Stomach (tissue), 8 donors: ENCODE measurements at regions not wholly inside any gene's neighbourhood (a gene's known extent, or its start where the extent isn't known, plus 50 kb on each side); places are given as distances from the start of the nearest gene placed in this dataset.

Experiments
- DNase-seq, 2 donors: peaks; one replicate each; pipeline versions ENCODE4 v3.0.0 to v3.0.0-alpha.2; 2013 to 2019
- H3K27ac ChIP-seq, 5 donors: fragments of 200-600 bp in 4 of 5; sonication (generic) in 4 of 5; one replicate each; pipeline ENCODE4 v1.5.1; 2013 to 2019; ENCODE audit warnings: mild to moderate bottlenecking in 1 of 5, moderate library complexity in 1 of 5
- H3K27me3 ChIP-seq, 3 donors: fragments of 200-600 bp; sonication (generic); one replicate each; pipeline ENCODE4 v1.5.1; 2017 to 2019; ENCODE audit warnings: mixed run types in 1 of 3
- H3K36me3 ChIP-seq, 4 donors: fragments of 200-600 bp; sonication (generic); 1 replicate in 3 of 4; 2 replicates in 1 of 4; pipeline ENCODE4 v1.5.1; 2016 to 2019
- H3K4me1 ChIP-seq, 4 donors: fragments of 200-600 bp; sonication (generic); one replicate each; pipeline ENCODE4 v1.5.1; 2016 to 2019
- H3K4me3 ChIP-seq, 4 donors: fragments of 200-600 bp; sonication (generic) in 3 of 4; one replicate each; pipeline ENCODE4 v1.5.1; 2016 to 2019; ENCODE audit warnings: mild to moderate bottlenecking in 1 of 4
- H3K9me3 ChIP-seq, 4 donors: fragments of 200-600 bp; sonication (generic); one replicate each; pipeline ENCODE4 v1.5.1; 2016 to 2019
- EP300 ChIP-seq: sonication (generic); formaldehyde crosslinking; IDR thresholded peaks from one replicate; pipeline ENCODE4 v1.6.1; 2017; ENCODE audit warnings: antibody characterized with exemption
- POLR2A ChIP-seq, 4 donors: fragments of 450-650 bp; IDR thresholded peaks; one replicate each; pipeline ENCODE4 v1.6.1; 2016; ENCODE audit warnings: antibody characterized with exemption in 4 of 4, control low read depth in 2 of 4, mild to moderate bottlenecking in 1 of 4, moderate library complexity in 1 of 4
- POLR2AphosphoS5 ChIP-seq, 3 donors: sonication (generic); formaldehyde crosslinking; IDR thresholded peaks; one replicate each; pipeline ENCODE4 v1.6.1; 2016; ENCODE audit warnings: antibody characterized with exemption in 3 of 3
- WGBS, 5 donors: extraction: QIAGEN DNeasy Blood & Tissue Kit in 3 of 5; methylation state at CpG; one replicate each; pipeline versions ENCODE4 v1.1.5 to v1.1.7; 2013 to 2018; 5-methylcytosine and 5-hydroxymethylcytosine counted together
- intact Hi-C: fragments of 100-400 bp; cut with DNase I; formaldehyde crosslinking; loops from one replicate; pipeline ENCODE4 v1.15.1; 2023; ENCODE audit warnings: low total_unique reads
- TF ChIP-seq, protein P1 (sequence below), 7 experiments: fragments of 450-650 bp in 4 of 7; fragments of 200-600 bp in 3 of 7; sonication (generic) in 3 of 7; IDR thresholded peaks; one replicate each; pipeline ENCODE4 v1.5.1; 2016 to 2019; ENCODE audit warnings: antibody characterized with exemption in 7 of 7, control low read depth in 2 of 7, mild to moderate bottlenecking in 1 of 7
- donor health status: healthy with polysubstance abuse.
- donor health status: Bipolar disorder and iron deficiency.
- donor health status: healthy.

DNA sequence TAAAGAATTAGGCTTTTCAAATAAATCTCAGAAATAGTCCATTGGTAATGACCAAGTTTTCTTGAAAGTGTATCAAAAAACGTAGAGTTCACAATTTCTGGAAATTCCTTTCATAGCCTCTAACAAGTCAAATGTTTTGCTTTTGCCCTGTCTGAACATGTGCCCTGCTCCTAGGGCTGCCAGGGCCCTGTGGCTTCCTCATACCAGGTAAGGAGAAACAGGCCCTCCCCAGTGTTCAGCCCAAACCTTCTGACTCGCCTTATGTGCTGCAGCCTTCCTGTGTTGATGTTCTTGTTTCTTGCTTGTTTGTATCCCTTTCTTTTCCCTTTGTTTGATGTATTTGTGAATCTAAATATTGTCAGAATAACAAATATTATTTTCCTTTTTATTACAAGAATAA lies 146.1 kb upstream of the PACRGL start:
- TF ChIP-seq EP300, result no peak
- TF ChIP-seq POLR2A (IDR thresholded peaks at IDR 0.05), result no peak
- TF ChIP-seq, protein P1, sequence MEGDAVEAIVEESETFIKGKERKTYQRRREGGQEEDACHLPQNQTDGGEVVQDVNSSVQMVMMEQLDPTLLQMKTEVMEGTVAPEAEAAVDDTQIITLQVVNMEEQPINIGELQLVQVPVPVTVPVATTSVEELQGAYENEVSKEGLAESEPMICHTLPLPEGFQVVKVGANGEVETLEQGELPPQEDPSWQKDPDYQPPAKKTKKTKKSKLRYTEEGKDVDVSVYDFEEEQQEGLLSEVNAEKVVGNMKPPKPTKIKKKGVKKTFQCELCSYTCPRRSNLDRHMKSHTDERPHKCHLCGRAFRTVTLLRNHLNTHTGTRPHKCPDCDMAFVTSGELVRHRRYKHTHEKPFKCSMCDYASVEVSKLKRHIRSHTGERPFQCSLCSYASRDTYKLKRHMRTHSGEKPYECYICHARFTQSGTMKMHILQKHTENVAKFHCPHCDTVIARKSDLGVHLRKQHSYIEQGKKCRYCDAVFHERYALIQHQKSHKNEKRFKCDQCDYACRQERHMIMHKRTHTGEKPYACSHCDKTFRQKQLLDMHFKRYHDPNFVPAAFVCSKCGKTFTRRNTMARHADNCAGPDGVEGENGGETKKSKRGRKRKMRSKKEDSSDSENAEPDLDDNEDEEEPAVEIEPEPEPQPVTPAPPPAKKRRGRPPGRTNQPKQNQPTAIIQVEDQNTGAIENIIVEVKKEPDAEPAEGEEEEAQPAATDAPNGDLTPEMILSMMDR (IDR thresholded peaks at IDR 0.05), result no peak
- no peak for TF ChIP-seq POLR2AphosphoS5 (IDR thresholded peaks at IDR 0.05)
- no peak overlapping the region for H3K27ac ChIP-seq
- no peaks in the 10 kb centered on the region for H3K27me3 ChIP-seq
- intact Hi-C loops, result no loop called here
- WGBS, 5 donors, result 55 to 71% (median 68%) methylated on average over 2 of the region's 2 CpGs
- H3K9me3 ChIP-seq, result no peaks in the 10 kb centered on the region
- no peak overlapping the region for H3K4me3 ChIP-seq
- no peak for DNase-seq
- peaks cover 0 to 12% (median 0%) of the 10 kb centered on the region in 4 donors for H3K36me3 ChIP-seq
- H3K4me1 ChIP-seq, result peaks cover 0 to 7% (median 2%) of the 10 kb centered on the region in 4 donors

DNA sequence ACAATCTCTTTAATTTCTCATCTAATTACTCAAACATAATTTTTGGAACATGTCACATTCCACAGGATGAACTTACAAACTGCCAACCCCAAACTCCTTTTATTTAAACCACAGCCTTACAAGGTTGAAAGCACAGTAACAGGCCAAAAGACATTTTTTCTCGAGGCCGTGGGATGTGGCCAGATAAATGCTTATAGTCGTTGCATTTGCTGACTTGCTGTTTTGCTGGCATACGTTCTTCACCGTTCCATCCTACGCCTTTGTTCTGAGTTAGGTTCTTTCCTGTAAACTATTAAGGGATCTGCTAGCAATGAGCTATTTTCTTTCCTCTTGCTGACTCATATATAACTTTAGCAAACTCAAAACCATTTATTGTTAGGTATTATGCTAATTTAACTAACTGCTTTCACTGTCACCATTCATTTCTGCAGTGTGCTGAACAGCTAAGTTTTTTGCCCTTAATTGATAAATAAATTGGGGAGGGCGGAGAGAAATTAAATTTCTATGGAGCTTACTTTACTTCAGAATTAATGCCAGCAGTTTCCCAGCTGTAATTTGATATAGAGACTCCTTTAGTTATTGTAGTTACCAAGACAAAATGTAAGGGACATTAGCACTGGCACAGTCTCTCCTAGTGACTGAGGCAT lies 135.1 kb upstream of the PACRGL start:
- Histone ChIP-seq H3K9me3 (no peaks in the 10 kb centered on the region), H3K4me1 (no peaks in the 10 kb centered on the region), H3K36me3 (peaks cover 0 to 5% (median 0%) of the 10 kb centered on the region in 4 donors), H3K27ac (no peak overlapping the region), H3K27me3 (no peaks in the 10 kb centered on the region), H3K4me3 (no peak overlapping the region)
- TF ChIP-seq POLR2A (IDR thresholded peaks at IDR 0.05) (no peak), POLR2AphosphoS5 (IDR thresholded peaks at IDR 0.05) (no peak), EP300 (no peak)
- TF ChIP-seq, protein P1 (IDR thresholded peaks at IDR 0.05), result no peak
- WGBS, 5 donors, result 59 to 86% (median 78%) methylated on average over 7 of the region's 7 CpGs
- intact Hi-C loops, result no loop called here
- DNase-seq, result peak in 1 of 2 donors; percentile 53

GRCh38 chr4:20570981-20571715 lies 129.1 kb upstream of the PACRGL start:
- DNase-seq, result peak in 1 of 2 donors; percentile 12
- WGBS, 5 donors, result 76 to 84% (median 83%) methylated on average over 2 of the region's 2 CpGs

DNA sequence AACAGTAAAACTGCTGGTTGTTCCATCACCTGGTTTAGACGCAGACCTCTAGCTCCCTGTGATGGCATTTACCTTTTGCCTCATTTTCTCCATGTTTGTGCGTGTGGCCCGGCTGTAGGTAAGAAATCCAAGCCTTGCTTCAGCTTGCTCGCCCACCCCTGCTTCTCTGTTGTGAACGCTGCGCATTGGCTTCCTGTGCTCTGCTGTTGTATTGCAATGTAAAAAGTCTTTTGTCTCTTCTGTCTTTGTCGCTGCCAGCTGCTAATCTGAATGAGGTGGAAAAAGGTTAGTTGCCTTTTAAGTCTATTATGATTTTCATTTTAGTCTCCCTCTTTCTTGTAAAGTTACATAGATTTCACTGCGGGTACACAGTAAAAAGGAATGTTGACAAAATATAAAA lies 127.3 kb upstream of the PACRGL start:
- H3K9me3 ChIP-seq, result no peaks in the 10 kb centered on the region
- H3K27me3 ChIP-seq, result no peaks in the 10 kb centered on the region
- TF ChIP-seq POLR2AphosphoS5 (IDR thresholded peaks at IDR 0.05) (no peak), POLR2A (IDR thresholded peaks at IDR 0.05) (no peak), EP300 (no peak)
- TF ChIP-seq, protein P1 (IDR thresholded peaks at IDR 0.05), result no peak
- no peak overlapping the region for H3K27ac ChIP-seq
- no peak for DNase-seq
- H3K4me1 ChIP-seq, result no peaks in the 10 kb centered on the region
- intact Hi-C loops, result no loop called here
- no peaks in the 10 kb centered on the region for H3K36me3 ChIP-seq
- H3K4me3 ChIP-seq, result no peak overlapping the region
- 83 to 92% (median 90%) methylated on average over 8 of the region's 8 CpGs for WGBS, 5 donors

More at GRCh38 chr4:20570981-20571715, 129.1 kb upstream of the PACRGL start:
- TF ChIP-seq EP300 (no peak), POLR2A (IDR thresholded peaks at IDR 0.05) (no peak), POLR2AphosphoS5 (IDR thresholded peaks at IDR 0.05) (no peak)
- TF ChIP-seq, protein P1 (IDR thresholded peaks at IDR 0.05), result no peak
- Histone ChIP-seq H3K27me3 (no peaks in the 10 kb centered on the region), H3K27ac (no peak overlapping the region), H3K4me3 (no peak overlapping the region), H3K4me1 (no peaks in the 10 kb centered on the region), H3K36me3 (peaks cover 0 to 5% (median 0%) of the 10 kb centered on the region in 4 donors), H3K9me3 (no peaks in the 10 kb centered on the region)
- intact Hi-C loops, result no loop called here
